OCI-LY1 (cell line): ENCODE measurements at regions not wholly inside any gene's neighbourhood (a gene's known extent, or its start where the extent isn't known, plus 50 kb on each side); places are given as distances from the start of the nearest gene placed in this dataset.
A peak's percentile ranks its signal among the peaks of the same experiment; 100 is the strongest.

ENCODE experiments used
- H2AFZ ChIP-seq: fragments of 200-600 bp; sonication (generic), shearing (Covaris generic); 2 replicates; pipeline ENCODE4 v1.6.0; 2014; ENCODE audit warnings: antibody characterized with exemption, mild to moderate bottlenecking, low read length
- H3F3A ChIP-seq: fragments of 200-600 bp; sonication (generic), shearing (Covaris generic); 2 replicates; pipeline ENCODE4 v1.6.0; 2014; ENCODE audit warnings: mild to moderate bottlenecking, antibody characterized with exemption, low read length, moderate library complexity; ENCODE audit not compliant: insufficient read depth
- H3K27ac ChIP-seq: fragments of 200-600 bp; sonication (generic); 2 replicates; pipeline ENCODE4 v1.5.1; 2014; ENCODE audit warnings: low read length, mixed run types, mild to moderate bottlenecking, low read depth; ENCODE audit not compliant: poor library complexity, severe bottlenecking
- H3K27me3 ChIP-seq: fragments of 200-600 bp; sonication (generic); 2 replicates; pipeline ENCODE4 v1.6.0; 2014; ENCODE audit warnings: antibody characterized with exemption, mild to moderate bottlenecking, low read length, moderate library complexity; ENCODE audit not compliant: insufficient read depth
- H3K36me3 ChIP-seq: fragments of 200-600 bp; sonication (generic); 2 replicates; pipeline ENCODE4 v1.6.1; 2014; ENCODE audit warnings: mild to moderate bottlenecking, antibody characterized with exemption, low read length, moderate library complexity, mixed read lengths; ENCODE audit not compliant: insufficient read depth
- H3K4me1 ChIP-seq: fragments of 200-600 bp; sonication (generic); 2 replicates; pipeline ENCODE4 v1.5.1; 2014; ENCODE audit warnings: mild to moderate bottlenecking, low read length, moderate library complexity; ENCODE audit not compliant: insufficient read depth, severe bottlenecking
- H3K4me2 ChIP-seq: fragments of 200-600 bp; sonication (generic), shearing (Covaris generic); 2 replicates; pipeline ENCODE4 v1.6.1; 2014; ENCODE audit warnings: low read length
- H3K4me3 ChIP-seq: fragments of 200-600 bp; sonication (generic); 2 replicates; pipeline ENCODE4 v1.5.1; 2014; ENCODE audit warnings: low read length, low read depth, mild to moderate bottlenecking, mixed read lengths; ENCODE audit not compliant: poor library complexity, severe bottlenecking
- H3K79me2 ChIP-seq: fragments of 200-600 bp; shearing (Covaris generic); 2 replicates; pipeline ENCODE4 v1.6.1; 2016; ENCODE audit warnings: mixed run types, low read length, mixed read lengths; ENCODE audit not compliant: insufficient read depth
- H3K9ac ChIP-seq: fragments of 200-600 bp; sonication (generic), shearing (Covaris generic); 2 replicates; pipeline ENCODE4 v1.6.1; 2014; ENCODE audit warnings: mild to moderate bottlenecking, low read length, mixed read lengths
- H3K9me2 ChIP-seq: fragments of 200-600 bp; sonication (generic), shearing (Covaris generic); 2 replicates; pipeline ENCODE4 v1.6.1; 2014; ENCODE audit warnings: low read depth, mild to moderate bottlenecking, low read length, mixed read lengths
- H3K9me3 ChIP-seq: fragments of 200-600 bp; shearing (Covaris generic); 2 replicates; pipeline ENCODE4 v1.6.1; 2014; ENCODE audit warnings: low read length, mixed read lengths
- H4K20me1 ChIP-seq: fragments of 200-600 bp; sonication (generic), shearing (Covaris generic); 2 replicates; pipeline ENCODE4 v1.6.0; 2016; ENCODE audit warnings: mild to moderate bottlenecking, low read length; ENCODE audit not compliant: insufficient read depth
- CTCF ChIP-seq: fragments of 200-600 bp; sonication (generic), shearing (Covaris generic); IDR thresholded peaks from 2 replicates; pipeline ENCODE4 v1.5.1; 2017; ENCODE audit warnings: mild to moderate bottlenecking, antibody characterized with exemption, low read length, moderate library complexity, mixed read lengths
- EZH2 ChIP-seq: fragments of 200-600 bp; sonication (generic), shearing (Covaris generic); IDR thresholded peaks from 2 replicates; pipeline ENCODE4 v1.8.0; 2017; ENCODE audit warnings: borderline replicate concordance, mixed run types, mild to moderate bottlenecking, antibody characterized with exemption, low read length, moderate library complexity, mixed read lengths

DNA sequence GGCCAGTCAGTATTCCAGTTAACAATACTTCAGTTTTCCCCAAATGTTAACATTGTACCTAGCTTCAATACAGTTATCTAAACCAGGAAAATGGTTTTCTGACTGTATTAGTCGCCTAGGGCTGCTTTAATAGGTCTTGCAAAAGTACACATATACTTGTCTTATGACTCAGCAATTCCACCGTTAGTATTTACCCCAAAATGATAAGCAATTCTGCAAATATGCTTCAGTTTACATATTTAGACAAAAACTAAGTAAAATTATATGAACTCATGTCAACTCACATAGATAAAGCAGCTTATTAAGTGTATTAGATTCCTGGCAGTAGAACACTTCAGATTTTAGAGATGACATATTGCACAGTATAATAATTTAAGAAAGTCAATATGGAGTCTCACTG lies 363.3 kb downstream of the ARL4A start:
- no peak overlapping the region for H3K27ac ChIP-seq
- peak overlapping the region; percentile 48; the same call in 1 of the 2 replicates for H2AFZ ChIP-seq
- H3K4me2 ChIP-seq, result no peak overlapping the region

DNA sequence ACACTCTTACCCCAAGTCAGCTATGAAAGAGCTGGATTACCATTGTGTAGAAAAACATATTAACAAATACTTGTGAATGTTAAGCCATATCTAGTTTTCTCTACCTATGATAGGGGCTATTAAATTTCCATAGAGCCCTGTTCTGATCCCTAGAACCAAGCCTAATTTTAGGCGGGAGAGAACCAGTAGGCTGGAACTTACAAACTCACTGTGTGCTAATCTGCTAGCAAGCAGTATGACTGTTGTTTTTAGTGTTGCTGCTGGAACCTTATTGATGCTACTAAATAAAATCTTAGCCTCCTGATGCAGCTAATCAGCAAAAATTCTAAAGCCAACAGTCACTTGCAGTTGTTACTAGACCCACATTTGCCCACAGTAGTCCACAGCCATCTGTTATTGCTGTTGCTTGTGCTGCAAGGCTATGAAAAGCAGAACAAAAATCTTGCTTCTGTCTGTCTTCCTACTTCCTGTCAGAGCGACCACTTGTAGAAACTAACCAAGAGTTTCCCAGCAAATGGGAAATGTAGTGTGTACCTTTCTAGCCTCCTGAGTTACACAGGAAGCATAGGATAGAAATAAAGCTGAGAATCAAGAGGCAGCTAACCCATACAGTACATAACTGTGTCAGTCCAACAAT lies 368.4 kb downstream of the ARL4A start:
- no peaks in the 10 kb centered on the region for H3K79me2 ChIP-seq
- H3K36me3 ChIP-seq, result no peaks in the 10 kb centered on the region
- H3K4me1 ChIP-seq, result peaks cover 31% of the 10 kb centered on the region
- H3K9ac ChIP-seq, result no peak overlapping the region
- H3K27me3 ChIP-seq, result no peaks in the 10 kb centered on the region
- no peaks in the 10 kb centered on the region for H3K9me3 ChIP-seq
- TF ChIP-seq CTCF (no peak), EZH2 (no peak)
- peak overlapping the region; percentile 32; the same call in 1 of the 2 replicates for H3K4me2 ChIP-seq
- H3F3A ChIP-seq, result no peaks in the 10 kb centered on the region
- H3K9me2 ChIP-seq, result no peaks in the 10 kb centered on the region
- H3K4me3 ChIP-seq, result no peak overlapping the region
- H3K27ac ChIP-seq, result peak overlapping the region; percentile 34
- H2AFZ ChIP-seq, result peak overlapping the region; percentile 92
- no peaks in the 10 kb centered on the region for H4K20me1 ChIP-seq

More for the DNA sequence above, 363.3 kb downstream of the ARL4A start:
- no peaks in the 10 kb centered on the region for H3K9me2 ChIP-seq
- TF ChIP-seq CTCF (no peak), EZH2 (no peak)
- H3K79me2 ChIP-seq, result no peaks in the 10 kb centered on the region
- H4K20me1 ChIP-seq, result no peaks in the 10 kb centered on the region
- H3K9ac ChIP-seq, result no peak overlapping the region
- 0 out of 2 replicates have a peak, but pooled peaks cover 5% of the 10 kb centered on the region for H3F3A ChIP-seq
- H3K4me3 ChIP-seq, result no peak overlapping the region
- no peaks in the 10 kb centered on the region for H3K36me3 ChIP-seq
- H3K27me3 ChIP-seq, result no peaks in the 10 kb centered on the region
- peaks cover 8% of the 10 kb centered on the region for H3K4me1 ChIP-seq
- H3K9me3 ChIP-seq, result no peaks in the 10 kb centered on the region

DNA sequence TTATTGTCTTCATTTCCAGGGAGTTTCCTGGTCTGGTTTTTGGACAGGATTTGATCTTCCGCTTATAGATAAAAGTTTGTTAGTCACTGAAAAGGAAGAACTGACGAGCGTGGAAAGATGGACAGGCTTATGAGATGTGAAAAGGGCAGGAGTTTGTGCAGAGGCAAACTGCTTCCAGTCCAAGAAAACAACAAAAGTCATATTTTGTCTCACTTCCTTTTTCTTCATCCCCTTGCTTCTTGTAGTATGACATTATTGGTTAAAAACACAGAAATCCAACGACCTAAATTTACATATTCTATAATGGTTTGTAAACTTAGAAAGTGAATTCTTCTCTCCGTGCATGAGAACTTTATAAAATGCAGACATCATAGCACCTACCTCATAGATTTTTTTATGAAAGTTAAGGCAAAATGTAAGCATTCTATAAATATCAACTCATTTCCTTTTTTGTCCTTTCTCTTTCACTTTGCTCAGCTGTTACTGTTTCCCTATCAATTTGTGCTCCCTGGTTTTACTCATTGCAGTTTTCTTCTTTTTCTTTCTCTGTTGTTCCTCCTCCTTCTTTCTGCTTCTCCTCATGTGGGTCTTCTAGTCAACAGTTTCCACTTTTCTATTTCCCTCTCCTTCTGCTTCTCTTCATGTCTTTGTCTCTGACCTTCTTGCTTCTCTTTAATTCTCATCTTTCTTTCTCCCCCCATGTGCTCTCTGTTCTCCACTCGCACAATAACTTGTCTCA lies 370.2 kb downstream of the ARL4A start:
- no peaks in the 10 kb centered on the region for H3K9me3 ChIP-seq
- H3K4me3 ChIP-seq, result peak overlapping the region; percentile 21
- H3F3A ChIP-seq, result no peaks in the 10 kb centered on the region
- TF ChIP-seq EZH2 (no peak), CTCF (no peak)
- peak overlapping the region; percentile 48 for H3K4me2 ChIP-seq
- no peak overlapping the region for H3K9ac ChIP-seq
- H3K27ac ChIP-seq, result peak overlapping the region; percentile 29
- peak overlapping the region; percentile 35; the same call in 1 of the 2 replicates for H2AFZ ChIP-seq
- H3K27me3 ChIP-seq, result no peaks in the 10 kb centered on the region
- H3K79me2 ChIP-seq, result no peaks in the 10 kb centered on the region
- H3K4me1 ChIP-seq, result peaks cover 31% of the 10 kb centered on the region
- H3K9me2 ChIP-seq, result no peaks in the 10 kb centered on the region
- H4K20me1 ChIP-seq, result no peaks in the 10 kb centered on the region
- H3K36me3 ChIP-seq, result no peaks in the 10 kb centered on the region
